ENCODE measurements at regions not wholly inside any gene's neighbourhood (a gene's known extent, or its start where the extent isn't known, plus 50 kb on each side); places are given as distances from the start of the nearest gene placed in this dataset.

DNA sequence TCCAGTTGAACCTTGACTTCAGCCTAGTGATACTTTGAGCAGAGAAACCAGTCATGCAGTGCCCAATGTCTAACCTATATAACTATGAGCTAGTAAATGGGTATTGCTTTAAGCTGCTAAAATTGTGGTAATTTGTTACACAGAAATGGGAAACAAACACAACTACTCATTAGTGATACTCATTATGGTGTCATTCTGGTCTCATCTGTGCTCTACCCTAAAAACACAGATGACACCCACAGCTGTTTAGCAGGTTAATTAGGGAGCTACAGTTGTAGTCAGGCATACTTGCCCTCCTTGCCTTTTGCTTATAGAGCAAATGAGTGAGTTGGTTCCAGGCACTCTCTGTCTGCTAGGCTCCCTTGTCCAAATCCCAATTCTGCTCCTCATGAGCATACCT lies 50.0 kb upstream of the ATF7IP start:
- TF ChIP-seq CTCF (IDR thresholded peaks at IDR 0.05; ENCODE audit: insufficient read depth, low read depth, low read length) = no peak
- TF ChIP-seq EZH2 (IDR thresholded peaks at IDR 0.05; ENCODE audit: insufficient read depth, low read length) = no peak
- Mint-ChIP-seq H3K4me3 (ENCODE audit: unreplicated experiment) (no peak overlapping the region), H3K36me3 (ENCODE audit: low read depth, unreplicated experiment) (no peaks in the 10 kb centered on the region), H3K4me1 (ENCODE audit: low read depth, unreplicated experiment) (no peaks in the 10 kb centered on the region), H3K27me3 (ENCODE audit: low read depth, unreplicated experiment) (no peaks in the 10 kb centered on the region), H3K27ac (ENCODE audit: unreplicated experiment) (no peak overlapping the region), H3K9me3 (ENCODE audit: unreplicated experiment) (peaks cover 2% of the 10 kb centered on the region)
- H3K27me3 ChIP-seq (ENCODE audit: insufficient read depth, low read length) = no peaks in the 10 kb centered on the region
- H3K9me3 ChIP-seq (ENCODE audit: insufficient read depth, low read depth, low read length) = no peaks in the 10 kb centered on the region
- H3K36me3 ChIP-seq (ENCODE audit: insufficient read depth, low read length) = no peaks in the 10 kb centered on the region
- no peaks in the 10 kb centered on the region for H4K20me1 ChIP-seq (ENCODE audit: insufficient read depth, low read length)
- no peaks in the 10 kb centered on the region for H3K4me1 ChIP-seq (ENCODE audit: insufficient read depth, low read length)
- no peak overlapping the region for H2AFZ ChIP-seq (ENCODE audit: low read depth, low read length)
- H3K27ac ChIP-seq (ENCODE audit: low read depth, low read length) = no peak overlapping the region
- DNase-seq (ENCODE audit: low read depth) (no peak), FAIRE-seq (no peak)
- no peak overlapping the region for H3K4me3 ChIP-seq (ENCODE audit: insufficient read depth, low read depth, low read length)
- H3K79me2 ChIP-seq (ENCODE audit: insufficient read depth, low read length) = no peaks in the 10 kb centered on the region
- H3K4me2 ChIP-seq (ENCODE audit: low read length) = no peak overlapping the region
- H3K9ac ChIP-seq (ENCODE audit: low read length) = no peak overlapping the region
